Caki2 (cell line): ENCODE measurements at regions not wholly inside any gene's neighbourhood (a gene's known extent, or its start where the extent isn't known, plus 50 kb on each side); places are given as distances from the start of the nearest gene placed in this dataset.
A peak's percentile ranks its signal among the peaks of the same experiment; 100 is the strongest.

ENCODE experiments used
- DNase-seq: peaks from one replicate; pipeline ENCODE4 v3.0.0-alpha.2; 2015; ENCODE audit warnings: low read depth
- in situ Hi-C: cut with HindIII; loops from 2 replicates; pipeline ENCODE4 v1.10.0; 2016; ENCODE audit warnings: low sequenced_read_pairs, low pct_unique_long_range_greater_than_20kb, mixed read lengths

- no peak for DNase-seq
- in situ Hi-C loops, result no loop called here
Observed at GRCh38 chr2:238730001-238730669, 117.8 kb upstream of the TWIST2 start.

DNA sequence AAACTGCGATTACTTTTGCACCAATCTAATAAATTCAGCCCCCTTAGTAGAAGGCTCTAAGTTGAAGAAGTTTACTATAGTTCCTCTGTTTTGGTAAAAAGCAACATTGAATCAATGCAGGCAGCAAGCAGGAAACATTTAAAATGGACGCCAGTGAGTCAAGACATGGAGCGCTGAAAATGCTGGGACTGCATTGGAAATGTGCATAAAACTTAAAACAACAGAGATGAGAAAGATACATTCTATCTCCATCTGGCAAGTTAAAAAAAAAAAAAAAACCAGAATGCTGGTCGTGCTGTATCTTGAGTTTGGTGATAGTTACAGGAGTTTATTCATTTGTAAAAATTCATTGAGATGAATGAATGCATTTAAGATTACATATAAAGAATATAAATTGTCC lies 117.0 kb upstream of the TWIST2 start:
- in situ Hi-C loops, result no loop called here
- DNase-seq, result no peak

DNA sequence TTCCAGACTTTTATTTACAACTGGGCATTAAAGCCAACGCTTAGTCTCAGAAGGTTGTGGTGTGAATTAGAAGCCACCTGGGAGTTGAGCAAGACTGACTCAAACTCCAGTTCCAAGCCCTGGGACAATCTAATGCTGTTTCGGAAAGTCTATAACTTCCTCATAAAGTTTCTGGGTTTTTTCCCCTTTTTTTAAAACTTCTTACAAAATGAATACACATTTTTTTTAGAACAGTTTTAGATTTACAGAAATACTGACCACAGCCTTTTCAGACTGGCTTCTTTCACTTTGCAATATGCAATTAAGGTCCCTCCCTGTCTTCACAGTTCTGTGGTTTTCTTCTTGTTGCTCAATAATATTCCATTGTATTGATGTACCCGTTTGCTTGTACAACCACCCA lies 115.9 kb upstream of the TWIST2 start:
- in situ Hi-C loops, result no loop called here
- no peak for DNase-seq

DNA sequence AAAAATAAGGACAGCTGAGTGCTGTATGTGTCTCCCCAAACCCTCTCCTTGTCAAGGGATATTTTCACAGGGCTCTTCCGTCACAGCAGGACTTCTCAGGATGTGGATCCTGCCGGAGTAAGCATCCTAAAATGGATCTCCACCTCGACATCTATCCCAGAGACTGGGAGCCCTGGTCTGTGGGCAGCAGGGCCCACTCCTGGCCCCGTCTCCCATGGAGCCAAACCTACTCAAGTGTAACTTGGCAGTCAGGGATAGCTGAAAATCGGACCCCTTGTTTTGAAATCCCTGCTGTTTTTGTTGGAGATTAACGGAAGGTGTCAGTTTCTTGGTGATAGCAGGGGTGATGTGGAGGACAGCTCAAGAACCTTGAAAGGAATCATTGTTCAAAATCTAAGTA lies 109.0 kb upstream of the TWIST2 start:
- in situ Hi-C loops, result no loop called here

DNA sequence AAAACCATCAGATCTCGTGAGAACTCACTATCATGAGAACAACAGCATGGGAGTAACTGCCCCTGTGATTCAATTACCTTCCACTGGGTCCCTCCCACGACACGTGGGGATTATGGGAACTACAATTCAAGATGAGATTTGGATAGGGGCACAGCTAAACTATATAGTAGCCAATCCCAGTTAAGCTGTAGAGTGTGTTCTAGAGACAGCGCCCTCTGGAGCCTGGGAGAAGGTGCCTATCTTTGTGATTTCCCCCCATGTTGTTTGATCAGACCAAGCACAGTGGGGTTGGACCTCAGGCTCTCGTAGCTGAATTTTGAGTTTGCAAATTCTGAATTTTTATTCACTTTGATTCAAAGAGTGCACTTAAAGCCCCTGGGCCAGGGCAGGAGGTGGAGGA lies 108.2 kb upstream of the TWIST2 start:
- no peak for DNase-seq

More for the DNA sequence above, 109.0 kb upstream of the TWIST2 start:
- no peak for DNase-seq

DNA sequence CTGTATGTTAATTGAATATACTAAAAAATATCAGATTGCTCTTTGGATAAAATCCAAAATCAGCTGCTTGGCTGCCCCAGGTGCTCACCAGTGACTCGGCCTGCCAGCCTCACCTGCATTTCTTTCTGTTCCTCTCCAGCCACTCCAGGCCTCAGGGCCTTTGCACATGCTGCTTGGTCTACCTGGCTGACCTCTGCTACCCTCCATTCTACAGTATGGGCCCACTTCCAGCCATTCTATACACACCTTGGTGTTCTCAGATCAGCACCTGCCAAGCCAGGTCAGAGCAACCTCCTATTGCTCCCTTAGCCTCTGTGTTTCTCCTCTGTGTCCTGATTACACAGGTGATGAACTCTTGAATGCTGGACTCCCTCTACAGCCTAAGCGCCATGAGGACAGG lies 106.6 kb upstream of the TWIST2 start:
- no peak for DNase-seq
- in situ Hi-C loops, result no loop called here

More for the DNA sequence above, 108.2 kb upstream of the TWIST2 start:
- in situ Hi-C loops, result no loop called here

GRCh38 chr2:238742066-238742465 lies 105.8 kb upstream of the TWIST2 start:
- in situ Hi-C loops, result no loop called here
- DNase-seq, result no peak

- DNase-seq, result no peak
Observed at GRCh38 chr2:238742664-238743063, 105.2 kb upstream of the TWIST2 start.

DNA sequence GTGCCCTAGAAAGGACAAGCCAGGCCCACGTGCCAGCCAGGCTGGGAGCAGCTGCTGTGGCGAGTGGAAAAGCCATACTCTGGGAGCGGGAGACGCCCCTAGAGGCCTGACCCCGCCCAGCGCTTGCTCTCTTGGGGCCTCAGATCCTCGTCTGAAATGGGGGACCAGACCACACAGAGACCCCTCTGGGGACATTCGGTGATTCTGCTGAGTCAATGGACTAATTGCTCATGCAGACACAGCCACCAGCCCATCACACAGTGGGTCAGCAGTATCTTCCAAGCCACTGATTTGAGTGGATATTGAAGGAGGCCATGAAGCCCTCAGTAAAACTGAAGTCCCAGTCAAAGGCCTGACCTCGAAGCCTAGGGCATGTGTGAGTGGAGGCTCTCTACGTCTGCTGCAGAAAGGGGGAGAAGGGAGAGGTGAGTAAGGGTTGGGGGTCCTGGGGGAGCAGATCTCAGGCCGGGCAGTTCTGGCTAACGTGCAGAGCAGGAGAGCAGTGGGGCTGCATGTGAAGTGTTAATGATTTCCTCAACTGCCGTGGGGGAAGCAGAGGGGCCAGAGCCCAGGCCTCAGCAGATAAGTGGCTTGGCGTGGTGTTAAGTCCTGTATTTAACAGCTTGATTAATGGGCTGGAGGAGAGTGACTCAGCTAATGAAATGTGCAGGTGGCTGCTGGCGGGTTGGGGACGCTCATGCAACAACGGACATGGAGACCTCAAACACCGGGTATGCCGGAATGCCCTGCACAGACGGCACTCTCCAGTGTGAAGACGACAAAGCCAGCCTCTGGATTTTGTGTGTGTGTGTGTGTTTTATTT lies 104.4 kb upstream of the TWIST2 start:
- peak; percentile 5 for DNase-seq
- in situ Hi-C loops, result no loop called here

More at GRCh38 chr2:238742664-238743063, 105.2 kb upstream of the TWIST2 start:
- in situ Hi-C loops, result no loop called here

DNA sequence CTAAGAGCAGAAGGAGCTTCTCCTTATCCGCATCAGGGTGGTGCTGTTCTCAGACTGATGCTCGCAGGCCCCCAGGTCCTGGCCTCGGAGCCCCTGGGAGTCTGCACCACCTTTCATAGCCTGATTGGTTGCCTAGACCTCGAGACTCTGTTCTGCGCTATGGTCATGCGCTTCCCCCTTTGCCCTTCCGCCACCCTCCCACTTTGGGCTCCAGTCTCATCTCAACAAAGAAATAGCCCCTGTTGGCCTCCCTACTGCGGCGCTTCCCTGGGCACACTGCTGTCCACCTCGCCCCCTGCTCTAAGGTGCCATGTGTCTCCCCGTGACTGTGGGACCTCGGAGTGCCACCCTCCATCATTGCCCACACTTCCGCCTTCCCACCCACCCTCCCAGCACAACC lies 102.9 kb upstream of the TWIST2 start:
- no peak for DNase-seq
- in situ Hi-C loops, result no loop called here

DNA sequence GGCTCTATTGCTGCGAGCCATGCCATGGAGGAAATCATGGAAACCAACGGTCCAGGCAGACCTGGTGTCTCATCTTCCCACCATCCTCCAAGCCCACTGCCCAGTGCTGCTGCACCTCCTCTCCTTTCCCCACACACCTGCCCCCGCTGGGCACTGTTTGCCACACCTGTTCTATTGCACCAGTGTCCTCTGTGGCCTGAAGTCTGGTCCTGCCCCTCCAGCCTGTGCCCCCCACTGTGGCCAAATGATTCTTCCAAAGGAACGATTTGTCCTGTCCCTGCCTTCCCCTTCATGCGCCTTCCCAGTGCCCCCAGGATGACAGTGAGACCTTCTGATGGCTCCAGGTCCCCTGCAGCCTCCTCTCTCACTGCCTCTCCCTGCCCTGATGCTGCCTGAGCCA lies 101.9 kb upstream of the TWIST2 start:
- no peak for DNase-seq
- in situ Hi-C loops, result no loop called here

DNA sequence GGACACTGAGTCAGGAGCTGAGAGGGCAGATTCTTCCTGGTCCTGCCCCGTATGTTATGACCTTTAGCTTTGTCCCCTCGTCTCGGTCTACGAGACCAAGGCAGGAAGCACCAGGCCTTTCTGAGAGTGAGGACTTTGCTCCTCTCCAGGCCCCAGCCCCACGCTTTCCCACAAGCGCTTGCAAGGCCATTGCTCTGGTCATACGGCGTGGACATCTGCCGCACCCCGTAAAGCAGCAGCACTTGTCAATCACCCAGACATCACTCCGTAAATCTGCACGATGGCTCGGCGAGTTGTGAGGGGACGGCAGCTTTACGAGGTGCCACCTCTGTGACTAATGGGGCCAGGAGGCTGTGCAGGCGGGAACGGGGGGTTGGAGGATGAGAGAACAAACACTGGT lies 100.8 kb upstream of the TWIST2 start:
- DNase-seq, result no peak
- in situ Hi-C loops, result no loop called here

DNA sequence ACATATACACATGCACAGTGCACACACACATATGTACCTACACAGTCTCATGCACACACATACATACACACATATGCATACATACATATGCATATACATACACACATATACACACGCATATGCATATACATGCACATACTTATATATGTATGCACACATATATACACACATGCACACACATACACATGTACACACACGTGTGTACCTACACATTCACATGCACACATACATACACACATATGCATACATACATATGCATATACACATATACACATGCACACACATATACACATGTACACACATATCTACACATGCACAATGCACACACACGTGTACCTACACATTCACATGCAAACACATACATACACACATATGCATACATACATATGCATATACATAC lies 100.3 kb upstream of the TWIST2 start:
- in situ Hi-C loops, result no loop called here

DNA sequence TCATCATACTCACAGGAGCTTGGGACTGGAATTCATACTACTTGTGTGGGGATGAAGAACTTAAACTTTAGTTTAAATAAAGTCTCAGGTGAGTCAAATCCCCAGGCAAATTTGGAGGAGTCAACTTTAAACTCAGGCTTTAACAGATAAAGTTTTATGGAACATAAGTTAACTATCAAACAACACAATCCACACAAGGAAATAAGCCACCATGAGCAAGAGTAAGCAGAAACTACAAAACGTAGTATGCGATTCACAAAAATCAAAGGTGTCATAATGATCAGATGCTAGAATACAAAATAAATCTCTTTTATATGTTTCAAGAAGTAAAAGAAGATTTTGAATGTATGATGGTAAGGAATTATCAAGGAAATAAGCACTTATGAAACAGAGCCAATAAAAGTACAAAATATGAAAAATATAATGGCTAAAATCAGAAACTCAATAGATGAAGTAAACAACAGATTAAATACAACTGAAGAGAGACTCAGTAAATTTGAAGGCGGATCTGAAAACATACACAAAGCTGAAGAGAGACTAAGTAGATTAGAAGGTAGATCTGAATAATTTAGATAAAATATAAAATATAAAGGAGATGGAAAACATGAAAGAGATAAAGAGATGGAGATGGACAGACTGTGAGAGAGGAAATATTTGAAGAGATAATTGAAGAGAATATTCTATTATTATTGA lies 97.5 kb upstream of the TWIST2 start:
- DNase-seq, result no peak
- in situ Hi-C loops, result no loop called here

More for the DNA sequence above, 100.3 kb upstream of the TWIST2 start:
- DNase-seq, result no peak

- no peak for DNase-seq
Observed at GRCh38 chr2:238754259-238754658, 93.6 kb upstream of the TWIST2 start.

DNA sequence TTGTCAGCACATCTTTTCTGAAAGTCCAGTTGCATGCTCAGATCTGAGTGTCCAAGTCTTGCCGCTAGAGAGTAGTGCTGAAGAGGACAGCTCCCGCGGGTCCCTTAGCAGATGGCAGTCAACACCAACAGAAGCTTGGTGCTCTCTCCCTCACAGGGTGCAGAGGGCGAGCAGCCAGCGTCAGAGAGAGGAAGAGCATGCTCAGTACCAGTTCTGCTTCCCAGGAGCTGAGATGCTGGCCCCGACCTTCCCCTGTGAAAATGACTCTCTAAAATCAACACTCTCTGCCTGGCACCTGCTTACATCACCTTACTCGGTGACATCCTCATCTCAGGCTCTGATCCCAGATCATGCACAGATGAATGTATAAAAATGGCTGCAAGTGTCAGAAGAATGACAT lies 86.0 kb upstream of the TWIST2 start:
- in situ Hi-C loops, result no loop called here
- DNase-seq, result peak; percentile 14

More at GRCh38 chr2:238754259-238754658, 93.6 kb upstream of the TWIST2 start:
- in situ Hi-C loops, result no loop called here

GRCh38 chr2:238763471-238763995 lies 84.4 kb upstream of the TWIST2 start:
- DNase-seq, result no peak
- in situ Hi-C loops, result no loop called here

DNA sequence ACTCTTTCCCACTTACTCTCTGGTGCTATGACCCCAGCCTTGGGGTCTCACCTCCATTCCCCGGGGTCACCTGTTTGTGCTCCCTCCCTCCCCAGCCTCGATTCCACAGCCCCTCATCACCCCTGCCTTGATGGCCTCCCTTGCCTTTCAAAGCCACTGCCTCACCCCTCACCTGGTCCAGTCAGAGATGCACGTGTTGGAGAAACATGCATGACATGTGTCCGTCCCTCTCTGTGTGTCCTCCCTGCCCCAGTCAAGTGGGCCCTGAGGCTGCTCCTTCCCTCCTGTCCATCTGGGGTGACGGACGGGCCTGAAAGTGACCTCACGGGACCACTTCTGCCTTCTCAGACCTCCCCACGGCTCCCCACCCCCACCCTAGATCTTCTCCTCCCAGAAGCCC lies 82.3 kb upstream of the TWIST2 start:
- in situ Hi-C loops, result no loop called here
- no peak for DNase-seq

- in situ Hi-C loops, result no loop called here
Observed at GRCh38 chr2:238771218-238771617, 76.7 kb upstream of the TWIST2 start.

More at GRCh38 chr2:238771218-238771617, 76.7 kb upstream of the TWIST2 start:
- no peak for DNase-seq
